BJ (cell line): ENCODE measurements at regions not wholly inside any gene's neighbourhood (a gene's known extent, or its start where the extent isn't known, plus 50 kb on each side); places are given as distances from the start of the nearest gene placed in this dataset.

Experiments
- CTCF ChIA-PET: fragments of 350-600 bp; formaldehyde crosslinking; extraction: SDS; loops from one replicate; lab custom pipeline; 2021; ENCODE audit warnings: antibody characterized with exemption, inconsistent platforms; lab: Yijun Ruan, JAX
- POLR2A ChIA-PET: fragments of 300-600 bp; sonication (Branson Sonifier 250); formaldehyde crosslinking; extraction: SDS; loops from one replicate; lab custom pipeline; 2021; ENCODE audit warnings: antibody characterized with exemption; lab: Charles Lee
- DNase-seq: peaks from one replicate; pipeline ENCODE4 v3.0.0-alpha.2; 2011; ENCODE audit warnings: low read depth
- H3K27me3 ChIP-seq: 2 replicates; pipeline ENCODE4 v1.6.0; 2011; ENCODE audit warnings: low read length; ENCODE audit not compliant: control insufficient read depth, insufficient read depth
- H3K36me3 ChIP-seq: 2 replicates; pipeline ENCODE4 v1.5.1; 2011; ENCODE audit warnings: low read length; ENCODE audit not compliant: control insufficient read depth, insufficient read depth
- H3K4me3 ChIP-seq: 2 replicates; pipeline ENCODE4 v1.5.1; 2011; ENCODE audit warnings: low read depth, mild to moderate bottlenecking, control low read depth, low read length
- TF ChIP-seq, protein P1 (sequence below): IDR thresholded peaks from 2 replicates; pipeline ENCODE4 v1.5.1; 2011; ENCODE audit warnings: low read depth, mild to moderate bottlenecking, control low read depth, inconsistent platforms, low read length, moderate library complexity; ENCODE audit not compliant: insufficient read depth

- POLR2A ChIA-PET, result no interaction called here
- TF ChIP-seq, protein P1, sequence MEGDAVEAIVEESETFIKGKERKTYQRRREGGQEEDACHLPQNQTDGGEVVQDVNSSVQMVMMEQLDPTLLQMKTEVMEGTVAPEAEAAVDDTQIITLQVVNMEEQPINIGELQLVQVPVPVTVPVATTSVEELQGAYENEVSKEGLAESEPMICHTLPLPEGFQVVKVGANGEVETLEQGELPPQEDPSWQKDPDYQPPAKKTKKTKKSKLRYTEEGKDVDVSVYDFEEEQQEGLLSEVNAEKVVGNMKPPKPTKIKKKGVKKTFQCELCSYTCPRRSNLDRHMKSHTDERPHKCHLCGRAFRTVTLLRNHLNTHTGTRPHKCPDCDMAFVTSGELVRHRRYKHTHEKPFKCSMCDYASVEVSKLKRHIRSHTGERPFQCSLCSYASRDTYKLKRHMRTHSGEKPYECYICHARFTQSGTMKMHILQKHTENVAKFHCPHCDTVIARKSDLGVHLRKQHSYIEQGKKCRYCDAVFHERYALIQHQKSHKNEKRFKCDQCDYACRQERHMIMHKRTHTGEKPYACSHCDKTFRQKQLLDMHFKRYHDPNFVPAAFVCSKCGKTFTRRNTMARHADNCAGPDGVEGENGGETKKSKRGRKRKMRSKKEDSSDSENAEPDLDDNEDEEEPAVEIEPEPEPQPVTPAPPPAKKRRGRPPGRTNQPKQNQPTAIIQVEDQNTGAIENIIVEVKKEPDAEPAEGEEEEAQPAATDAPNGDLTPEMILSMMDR, result no peak
- DNase-seq, result no peak
These were observed 343.7 kb upstream of the SEMA3A start for GRCh38 chr7:84538268-84538667.

DNA sequence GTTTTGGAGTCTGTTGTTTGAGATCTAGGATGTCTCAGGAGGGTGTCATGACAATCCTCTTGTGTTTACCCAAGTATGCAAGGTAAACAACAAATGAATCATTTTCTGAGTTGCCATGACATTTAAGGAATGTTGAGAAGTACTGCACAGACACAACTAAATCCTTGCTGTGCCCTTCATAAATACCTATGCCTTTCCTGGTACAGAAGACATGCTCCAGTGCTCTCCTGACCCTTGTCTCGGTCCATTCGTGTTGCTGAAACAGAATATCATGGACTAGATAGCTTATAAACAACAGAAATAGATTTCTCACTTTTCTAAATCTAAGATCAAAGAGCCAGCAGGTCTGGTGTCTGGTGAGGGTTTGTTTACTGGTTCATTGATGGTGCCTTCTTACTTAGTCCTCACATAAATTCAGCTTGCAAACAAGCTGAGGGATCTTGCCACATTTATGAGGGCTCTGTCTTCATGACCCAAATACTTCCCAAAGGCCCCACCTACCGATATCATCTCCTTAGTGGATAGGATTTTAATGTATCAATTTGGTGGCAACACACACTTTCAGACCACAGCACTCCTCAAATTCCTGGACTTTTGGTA is 341.8 kb upstream of the SEMA3A start:
- ChIA-PET POLR2A (no interaction called here), CTCF (no interaction called here)
- DNase-seq, result no peak

More at GRCh38 chr7:84538268-84538667, 343.7 kb upstream of the SEMA3A start:
- no peaks in the 10 kb centered on the region for H3K36me3 ChIP-seq
- H3K27me3 ChIP-seq, result no peaks in the 10 kb centered on the region
- CTCF ChIA-PET, result interaction anchor here (1.2 kb wide), 1 partner anchor 24 kb away, joined by 4 read pairs; no protein-coding TSS in a partner anchor
- H3K4me3 ChIP-seq, result no peak overlapping the region

DNA sequence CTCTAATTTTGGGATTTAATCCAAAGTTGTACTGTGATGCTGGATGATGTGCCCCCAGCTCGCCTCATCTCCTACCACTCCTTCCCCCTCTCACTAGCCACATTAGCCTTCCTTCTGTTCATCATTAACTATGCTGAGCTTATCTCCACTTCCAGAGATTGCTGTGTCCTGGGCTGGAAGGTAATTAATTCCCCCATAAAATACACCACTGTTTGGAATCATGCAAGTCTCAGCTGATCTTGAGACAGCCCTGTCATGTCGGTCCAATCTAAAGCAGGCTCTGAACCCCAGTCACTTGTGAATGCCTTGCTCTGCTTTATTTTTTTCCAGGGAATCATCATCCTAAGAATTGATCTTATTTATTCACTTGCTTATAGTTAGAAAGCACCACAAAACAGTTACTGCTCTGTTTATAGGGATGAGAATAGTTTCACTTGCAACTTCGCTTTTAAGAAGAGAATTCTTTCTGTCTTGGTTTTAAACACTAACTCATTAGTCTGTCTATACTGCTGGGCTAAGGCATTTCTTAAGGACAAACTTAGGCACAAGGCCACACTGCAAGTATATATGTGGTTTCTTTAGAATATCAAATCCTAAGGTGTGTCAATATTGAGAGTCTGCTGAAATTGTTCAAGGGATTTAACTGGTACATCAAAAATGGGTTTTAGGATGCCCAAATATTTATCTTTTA is 341.1 kb upstream of the SEMA3A start:
- TF ChIP-seq, protein P1, result no peak
- ChIA-PET POLR2A (no interaction called here), CTCF (interaction anchor here (0.7 kb wide), 2 partner anchors 19 to 41 kb away, joined by 3 read pairs; no protein-coding TSS in a partner anchor)
- Histone ChIP-seq H3K27me3 (no peaks in the 10 kb centered on the region), H3K4me3 (no peak overlapping the region), H3K36me3 (no peaks in the 10 kb centered on the region)
- no peak for DNase-seq

More for the DNA sequence above, 341.8 kb upstream of the SEMA3A start:
- Histone ChIP-seq H3K36me3 (no peaks in the 10 kb centered on the region), H3K4me3 (no peak overlapping the region), H3K27me3 (no peaks in the 10 kb centered on the region)
- TF ChIP-seq, protein P1, result no peak

DNA sequence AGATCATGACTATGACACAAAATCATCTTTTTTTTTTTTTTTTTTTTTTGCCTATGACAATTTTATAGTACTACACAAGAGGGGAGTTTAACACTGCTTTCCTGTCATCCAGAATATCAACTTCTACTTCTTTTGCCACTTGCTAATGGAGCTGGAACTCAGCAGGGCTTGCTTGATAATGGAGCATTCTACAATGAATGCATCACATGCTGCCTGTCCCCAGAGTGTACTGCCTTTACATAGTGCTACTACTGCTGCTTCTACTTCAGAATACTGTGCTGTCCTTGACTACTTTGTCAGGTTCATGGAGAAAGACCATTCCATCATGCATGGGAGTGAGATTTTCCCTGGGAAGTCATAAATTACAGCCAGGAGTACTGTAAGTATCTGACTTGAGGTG is 338.6 kb upstream of the SEMA3A start:
- no peak for DNase-seq
- TF ChIP-seq, protein P1, result no peak
- no peak overlapping the region for H3K4me3 ChIP-seq
- ChIA-PET POLR2A (no interaction called here), CTCF (no interaction called here)
- H3K27me3 ChIP-seq, result no peaks in the 10 kb centered on the region
- no peaks in the 10 kb centered on the region for H3K36me3 ChIP-seq

DNA sequence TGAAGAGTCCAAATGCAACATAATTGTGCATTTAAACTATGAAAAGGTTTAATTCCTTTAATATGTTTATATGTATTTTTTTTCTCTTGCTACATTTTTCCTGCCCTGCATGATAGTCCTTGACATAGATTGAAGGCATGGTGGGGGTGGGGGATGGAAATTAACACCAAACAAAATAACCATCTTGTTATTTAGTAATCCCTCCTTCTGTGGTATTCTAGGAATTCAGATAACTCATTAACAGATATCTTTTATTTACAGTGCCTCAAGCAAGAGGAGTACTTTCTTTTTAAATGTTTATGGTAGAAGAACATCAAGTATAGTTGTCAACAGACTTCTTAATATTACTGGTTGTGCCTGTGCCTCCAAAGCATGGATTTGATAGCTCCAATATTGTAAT is 337.6 kb upstream of the SEMA3A start:
- Histone ChIP-seq H3K36me3 (no peaks in the 10 kb centered on the region), H3K27me3 (no peaks in the 10 kb centered on the region), H3K4me3 (no peak overlapping the region)
- TF ChIP-seq, protein P1, result no peak
- no peak for DNase-seq
- ChIA-PET CTCF (no interaction called here), POLR2A (no interaction called here)
